DMS53 treated with DMSO at 0.1 percent for 48 hours (cell line): ENCODE measurements at regions not wholly inside any gene's neighbourhood (a gene's known extent, or its start where the extent isn't known, plus 50 kb on each side); places are given as distances from the start of the nearest gene placed in this dataset.

Source experiments
- DNase-seq: peaks from one replicate; lab custom pipeline; 2025; ENCODE audit not compliant: unreplicated experiment; lab: John Stamatoyannopoulos, UW

- no peak for DNase-seq
Measured at GRCh38 chr7:45450571-45451204, 123.5 kb upstream of the ADCY1 start.

GRCh38 chr7:45451342-45452035 lies 122.7 kb upstream of the ADCY1 start:
- DNase-seq, result no peak

- DNase-seq, result no peak
Measured at GRCh38 chr7:45454771-45455170, 119.4 kb upstream of the ADCY1 start.

GRCh38 chr7:45455662-45456061 lies 118.5 kb upstream of the ADCY1 start:
- DNase-seq, result no peak

GRCh38 chr7:45456105-45456504 lies 118.1 kb upstream of the ADCY1 start:
- DNase-seq, result no peak

GRCh38 chr7:45456747-45457524 lies 117.2 kb upstream of the ADCY1 start:
- no peak for DNase-seq

GRCh38 chr7:45457591-45457990 lies 116.6 kb upstream of the ADCY1 start:
- DNase-seq, result peak; percentile 41

- DNase-seq, result no peak
Measured at GRCh38 chr7:45459476-45459875, 114.7 kb upstream of the ADCY1 start.

GRCh38 chr7:45460379-45460778 lies 113.8 kb upstream of the ADCY1 start:
- no peak for DNase-seq

- DNase-seq, result no peak
Measured at GRCh38 chr7:45461026-45461425, 113.1 kb upstream of the ADCY1 start.

- no peak for DNase-seq
Measured at GRCh38 chr7:45469103-45469502, 105.1 kb upstream of the ADCY1 start.

- DNase-seq, result no peak
Measured at GRCh38 chr7:45470031-45470430, 104.1 kb upstream of the ADCY1 start.

- DNase-seq, result no peak
Measured at GRCh38 chr7:45479781-45480180, 94.4 kb upstream of the ADCY1 start.

GRCh38 chr7:45482451-45482850 lies 91.7 kb upstream of the ADCY1 start:
- no peak for DNase-seq

GRCh38 chr7:45484094-45484493 lies 90.1 kb upstream of the ADCY1 start:
- DNase-seq, result no peak

- DNase-seq, result no peak
Measured at GRCh38 chr7:45486575-45486974, 87.6 kb upstream of the ADCY1 start.

- DNase-seq, result no peak
Measured at GRCh38 chr7:45494885-45495284, 79.3 kb upstream of the ADCY1 start.

GRCh38 chr7:45495618-45496017 lies 78.5 kb upstream of the ADCY1 start:
- no peak for DNase-seq

GRCh38 chr7:45500257-45500656 lies 73.9 kb upstream of the ADCY1 start:
- no peak for DNase-seq

- DNase-seq, result no peak
Measured at GRCh38 chr7:45501791-45502190, 72.4 kb upstream of the ADCY1 start.

- DNase-seq, result no peak
Measured at GRCh38 chr7:45506059-45506458, 68.1 kb upstream of the ADCY1 start.

- no peak for DNase-seq
Measured at GRCh38 chr7:45509222-45509621, 64.9 kb upstream of the ADCY1 start.
